RWPE1 (cell line): ENCODE measurements at regions not wholly inside any gene's neighbourhood (a gene's known extent, or its start where the extent isn't known, plus 50 kb on each side); places are given as distances from the start of the nearest gene placed in this dataset.
"Not testable (repeated sequence)": the region's sequence is repeated elsewhere in the genome, so short reads cannot be mapped to it uniquely, and the experiment has no call there.

Experiments used
- CTCF ChIA-PET: fragments of 350-600 bp; sonication (Branson Sonifier 250); formaldehyde crosslinking; extraction: SDS; loops from one replicate; lab custom pipeline; 2021; lab: Yijun Ruan, JAX
- POLR2A ChIA-PET: fragments of 400-600 bp; formaldehyde crosslinking; extraction: SDS; loops from one replicate; lab custom pipeline; 2020; ENCODE audit warnings: antibody characterized with exemption; ENCODE audit not compliant: low non-redundant PET; lab: Yijun Ruan, JAX
- DNase-seq: peaks from one replicate; pipeline ENCODE4 v3.0.0; 2012; ENCODE audit warnings: low spot score
- H3K27ac ChIP-seq: fragments of 450-650 bp; 2 replicates; pipeline ENCODE4 v1.5.1; 2017
- TF ChIP-seq, protein P1 (sequence below): fragments of 450-650 bp; conservative IDR thresholded peaks from 2 replicates; pipeline ENCODE4 v1.5.1; 2017; ENCODE audit warnings: low read depth, mild to moderate bottlenecking

DNA sequence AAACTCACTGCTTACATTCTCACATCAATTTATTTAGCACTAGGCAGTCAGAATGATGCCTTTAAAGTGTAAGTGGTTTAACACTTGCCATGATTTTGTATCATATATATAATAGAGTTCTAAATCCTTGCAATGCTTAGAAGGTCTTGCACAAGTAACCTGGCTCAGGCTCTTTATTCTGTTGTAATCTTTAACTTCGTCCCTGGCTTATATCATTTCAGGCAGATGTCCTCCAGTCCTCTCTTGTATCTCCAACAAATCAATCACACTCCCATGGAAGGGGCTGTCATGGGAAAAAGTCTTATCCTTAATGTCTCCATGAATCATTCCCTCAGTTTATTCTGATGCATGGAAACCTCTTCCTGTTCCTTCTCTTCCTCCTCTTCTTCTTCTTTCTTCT lies 841.6 kb upstream of the B3GALT2 start:
- ChIA-PET POLR2A (no interaction called here), CTCF (no interaction called here)
- DNase-seq, result no peak
- TF ChIP-seq, protein P1, sequence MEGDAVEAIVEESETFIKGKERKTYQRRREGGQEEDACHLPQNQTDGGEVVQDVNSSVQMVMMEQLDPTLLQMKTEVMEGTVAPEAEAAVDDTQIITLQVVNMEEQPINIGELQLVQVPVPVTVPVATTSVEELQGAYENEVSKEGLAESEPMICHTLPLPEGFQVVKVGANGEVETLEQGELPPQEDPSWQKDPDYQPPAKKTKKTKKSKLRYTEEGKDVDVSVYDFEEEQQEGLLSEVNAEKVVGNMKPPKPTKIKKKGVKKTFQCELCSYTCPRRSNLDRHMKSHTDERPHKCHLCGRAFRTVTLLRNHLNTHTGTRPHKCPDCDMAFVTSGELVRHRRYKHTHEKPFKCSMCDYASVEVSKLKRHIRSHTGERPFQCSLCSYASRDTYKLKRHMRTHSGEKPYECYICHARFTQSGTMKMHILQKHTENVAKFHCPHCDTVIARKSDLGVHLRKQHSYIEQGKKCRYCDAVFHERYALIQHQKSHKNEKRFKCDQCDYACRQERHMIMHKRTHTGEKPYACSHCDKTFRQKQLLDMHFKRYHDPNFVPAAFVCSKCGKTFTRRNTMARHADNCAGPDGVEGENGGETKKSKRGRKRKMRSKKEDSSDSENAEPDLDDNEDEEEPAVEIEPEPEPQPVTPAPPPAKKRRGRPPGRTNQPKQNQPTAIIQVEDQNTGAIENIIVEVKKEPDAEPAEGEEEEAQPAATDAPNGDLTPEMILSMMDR, result no peak
- H3K27ac ChIP-seq, result no peak overlapping the region

DNA sequence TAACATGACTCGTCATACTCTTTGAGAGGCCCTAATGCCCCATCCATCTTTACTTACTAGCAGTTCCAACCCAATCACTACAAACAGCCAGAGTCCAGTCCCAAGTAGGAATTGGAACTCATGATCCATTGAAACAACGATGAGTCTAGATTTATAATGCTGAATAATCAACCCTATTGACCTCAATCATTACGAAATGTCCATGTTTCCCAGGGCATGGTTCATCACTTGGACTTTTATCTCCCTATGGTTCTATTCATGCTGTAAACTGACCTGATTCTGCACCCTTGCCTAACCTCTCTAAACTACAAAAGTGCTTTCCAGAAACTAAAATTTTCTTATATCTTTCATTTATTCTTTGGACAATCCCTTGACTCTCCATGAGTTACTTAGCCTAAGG lies 840.0 kb upstream of the B3GALT2 start:
- TF ChIP-seq, protein P1, result no peak
- DNase-seq, result no peak
- no peak overlapping the region for H3K27ac ChIP-seq
- ChIA-PET CTCF (no interaction called here), POLR2A (no interaction called here)

- CTCF ChIA-PET, result no interaction called here
- peak; percentile 40 for DNase-seq
- H3K27ac ChIP-seq, result no peak overlapping the region
- TF ChIP-seq, protein P1, result no peak
- POLR2A ChIA-PET, result no interaction called here
These were observed 838.2 kb upstream of the B3GALT2 start for GRCh38 chr1:194024659-194025058.

DNA sequence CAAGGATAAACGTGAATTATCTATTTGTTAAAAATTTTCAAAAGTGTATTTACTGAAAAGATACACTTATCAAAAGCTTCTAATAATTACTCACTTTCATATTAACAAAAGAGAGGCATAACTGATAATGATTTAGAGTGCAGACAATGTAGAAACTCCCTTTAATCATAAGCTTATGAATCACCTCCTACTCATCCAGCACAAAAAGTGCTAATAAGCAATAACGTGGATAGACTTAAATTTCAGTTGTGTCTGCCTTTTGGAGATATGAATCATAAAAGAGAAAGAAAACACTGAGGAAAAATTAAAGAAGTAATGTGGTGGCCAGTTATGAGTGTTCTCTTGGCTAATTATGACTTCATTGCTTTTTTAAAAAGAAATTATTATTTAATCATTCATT lies 827.6 kb upstream of the B3GALT2 start:
- no peak overlapping the region for H3K27ac ChIP-seq
- ChIA-PET CTCF (no interaction called here), POLR2A (no interaction called here)
- TF ChIP-seq, protein P1, result no peak
- peak; percentile 38 for DNase-seq

DNA sequence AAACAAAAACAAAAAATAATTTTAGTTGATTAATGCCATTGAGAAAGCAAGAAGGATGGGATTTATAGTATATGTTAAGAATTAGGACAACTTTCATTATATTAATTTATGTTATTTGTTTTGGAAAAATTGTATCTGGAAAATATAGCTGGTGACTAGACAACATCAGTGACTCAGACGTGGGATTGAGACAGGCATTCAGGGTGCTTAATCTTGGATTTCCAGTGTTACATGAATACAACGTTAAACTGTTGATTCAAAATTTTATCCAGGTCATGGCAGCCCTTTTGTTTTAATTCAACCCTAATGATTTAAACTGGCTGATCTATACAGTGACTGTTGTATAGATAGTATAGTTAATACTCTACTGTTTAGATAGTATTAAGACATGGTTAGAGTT lies 827.1 kb upstream of the B3GALT2 start:
- CTCF ChIA-PET, result interaction anchor here (0.6 to 0.7 kb wide), 2 partner anchors 8 to 782 kb away, joined by 4 to 7 read pairs; no protein-coding TSS in a partner anchor
- TF ChIP-seq, protein P1, result no peak
- H3K27ac ChIP-seq, result no peak overlapping the region
- POLR2A ChIA-PET, result interaction anchor here (0.6 kb wide), 1 partner anchor 497 kb away, joined by 4 read pairs; no protein-coding TSS in a partner anchor
- DNase-seq, result peak; percentile 4

DNA sequence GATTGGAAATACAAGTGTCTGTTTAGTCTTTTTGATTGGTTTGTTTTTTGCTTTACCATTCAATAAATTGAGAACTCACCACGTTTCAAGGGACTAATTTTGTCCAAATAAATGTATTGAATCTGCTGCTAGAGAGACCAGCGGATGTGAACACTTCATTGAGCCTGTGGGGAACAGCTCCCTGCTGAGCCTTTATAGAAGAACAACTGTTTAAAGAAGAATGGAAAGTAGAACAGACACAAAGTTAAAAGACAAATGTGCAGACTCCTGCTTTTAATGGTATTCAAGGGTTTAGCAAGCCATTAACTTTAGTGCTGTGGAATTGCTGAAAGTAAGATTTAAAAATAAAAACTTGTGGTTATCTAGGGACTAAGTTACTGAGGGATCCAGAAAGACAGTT lies 817.7 kb upstream of the B3GALT2 start:
- ChIA-PET CTCF (interaction anchor here (0.6 kb wide), 1 partner anchor 23 kb away, joined by 3 read pairs; no protein-coding TSS in a partner anchor), POLR2A (no interaction called here)

GRCh38 chr1:194001726-194002350 lies 815.4 kb upstream of the B3GALT2 start:
- CTCF ChIA-PET, result interaction anchor here (0.5 to 0.6 kb wide), 2 partner anchors 855 to 932 kb away, joined by 3 read pairs; no protein-coding TSS in a partner anchor
- POLR2A ChIA-PET, result not testable (repeated sequence)

More for the DNA sequence above, 817.7 kb upstream of the B3GALT2 start:
- TF ChIP-seq, protein P1, result no peak
- no peak overlapping the region for H3K27ac ChIP-seq
- no peak for DNase-seq

More at GRCh38 chr1:194001726-194002350, 815.4 kb upstream of the B3GALT2 start:
- not testable (repeated sequence) for DNase-seq, H3K27ac ChIP-seq
